GM19099 (cell line): ENCODE measurements at regions not wholly inside any gene's neighbourhood (a gene's known extent, or its start where the extent isn't known, plus 50 kb on each side); places are given as distances from the start of the nearest gene placed in this dataset.

Experiments
- POLR2A ChIP-seq: IDR thresholded peaks from 3 replicates; pipeline ENCODE4 v1.6.1; 2011; ENCODE audit warnings: low read depth; ENCODE audit not compliant: insufficient read length; ENCODE audit errors: extremely low read depth

DNA sequence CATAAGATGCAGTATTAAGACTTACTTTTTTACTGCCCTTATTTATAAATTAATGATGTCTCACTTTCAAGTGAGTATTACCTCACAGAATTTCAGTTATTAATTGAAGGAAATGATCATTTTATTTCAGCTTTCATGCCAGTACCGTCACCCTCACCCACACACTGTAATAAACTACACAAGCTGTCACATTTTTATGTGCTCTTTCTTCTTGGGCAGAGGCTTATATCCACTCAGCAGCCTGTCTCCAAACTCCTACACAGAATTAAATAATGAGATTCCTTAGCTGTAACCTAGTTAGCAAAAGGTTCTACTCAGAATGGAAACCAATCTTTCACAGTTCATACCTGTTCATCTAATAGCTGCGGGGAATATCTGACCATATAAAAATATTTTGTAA is 1915.8 kb upstream of the CDH6 start:
- no peak for TF ChIP-seq POLR2A

DNA sequence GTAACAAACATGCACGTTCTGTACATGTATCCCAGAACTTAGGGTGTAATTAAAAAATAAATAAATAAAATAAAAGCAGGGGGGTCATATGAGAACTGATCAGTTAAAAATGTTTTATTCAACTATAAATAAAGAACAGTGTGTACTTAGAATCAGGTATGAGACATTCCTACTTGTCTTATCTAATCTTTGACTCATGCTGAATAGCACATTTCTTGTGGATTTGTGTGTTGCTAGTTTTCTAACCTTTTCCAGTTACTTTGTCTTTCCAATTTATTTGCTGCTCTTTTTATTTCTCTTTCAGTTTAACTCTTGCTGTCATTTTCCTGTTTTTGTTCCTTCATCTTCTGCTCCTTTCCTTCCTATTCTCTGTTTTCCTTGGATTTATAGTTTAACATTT is 1917.1 kb upstream of the CDH6 start:
- no peak for TF ChIP-seq POLR2A

DNA sequence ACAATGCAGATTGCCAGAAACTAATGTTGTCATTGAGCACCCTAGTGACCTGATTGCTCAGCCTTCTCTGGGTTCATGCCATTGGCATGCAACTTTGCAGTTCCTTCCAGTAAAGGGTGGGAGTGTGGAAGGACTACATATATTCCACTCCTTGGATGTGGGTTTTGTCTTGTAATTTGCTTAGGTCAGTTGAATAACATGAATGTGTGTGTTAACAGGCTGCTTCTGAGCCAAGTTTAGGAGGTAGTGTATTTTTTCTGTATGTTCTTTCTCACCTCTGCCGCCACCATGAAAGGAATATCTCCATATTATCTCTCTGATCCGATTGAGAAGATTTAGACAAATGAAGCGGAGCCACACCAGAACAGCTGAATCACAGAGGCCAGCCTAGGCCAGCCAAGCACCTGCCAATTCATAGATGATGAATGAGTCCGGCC is 1929.6 kb upstream of the CDH6 start:
- no peak for TF ChIP-seq POLR2A

DNA sequence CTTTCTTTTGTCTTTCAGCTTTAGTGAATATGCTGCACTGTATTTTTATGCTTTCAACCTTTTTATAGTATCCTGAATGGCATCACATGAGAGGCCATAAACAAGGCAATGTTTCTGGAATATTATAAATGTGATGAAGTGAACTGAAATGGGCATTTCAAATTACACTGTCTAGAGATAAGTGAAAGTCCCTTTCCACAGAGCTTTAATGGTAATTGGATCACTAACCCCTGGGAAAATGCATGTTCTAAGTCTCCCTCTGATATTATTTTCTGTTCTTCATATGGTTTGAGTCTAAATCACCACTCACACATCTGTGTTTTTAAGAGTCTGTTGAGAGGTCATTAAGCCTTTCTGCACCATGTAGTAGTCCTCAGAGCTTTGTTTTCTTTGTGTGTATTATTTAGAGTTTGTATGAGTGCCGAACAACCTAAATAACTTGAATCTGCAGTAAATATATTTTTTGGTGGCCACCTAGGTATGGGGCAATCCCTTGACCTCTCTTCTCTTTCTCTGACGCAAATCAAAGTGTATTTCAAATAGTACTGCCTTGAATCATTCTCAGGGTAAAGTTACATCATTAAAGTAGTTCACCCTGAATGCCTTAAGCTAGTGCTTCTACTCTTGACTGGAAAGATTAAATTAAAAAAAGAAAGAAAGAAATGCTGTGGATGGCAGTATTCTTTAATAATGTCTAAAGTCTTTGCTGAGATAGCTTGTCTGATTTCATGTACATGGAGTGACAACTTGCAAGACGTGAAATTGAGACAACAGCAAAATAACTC is 1931.0 kb upstream of the CDH6 start:
- TF ChIP-seq POLR2A = no peak

DNA sequence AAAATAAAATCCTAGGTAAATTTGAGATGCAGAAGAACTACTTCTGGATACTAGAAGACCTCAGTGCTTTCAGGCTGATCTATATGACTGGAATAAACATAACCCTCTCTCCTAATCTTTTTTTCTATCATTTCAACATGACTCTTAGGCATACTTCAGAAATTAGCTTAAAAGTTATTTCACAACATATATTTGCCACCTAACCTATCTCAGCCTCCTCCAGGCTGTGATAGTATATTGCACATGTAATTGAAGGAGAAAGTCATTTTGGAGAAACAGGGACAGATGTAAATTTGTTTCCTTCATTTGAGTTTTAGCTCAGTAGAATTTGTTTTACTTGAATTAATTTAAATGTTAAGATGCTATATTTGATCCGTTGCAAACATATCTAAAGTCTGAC is 1932.3 kb upstream of the CDH6 start:
- no peak for TF ChIP-seq POLR2A

DNA sequence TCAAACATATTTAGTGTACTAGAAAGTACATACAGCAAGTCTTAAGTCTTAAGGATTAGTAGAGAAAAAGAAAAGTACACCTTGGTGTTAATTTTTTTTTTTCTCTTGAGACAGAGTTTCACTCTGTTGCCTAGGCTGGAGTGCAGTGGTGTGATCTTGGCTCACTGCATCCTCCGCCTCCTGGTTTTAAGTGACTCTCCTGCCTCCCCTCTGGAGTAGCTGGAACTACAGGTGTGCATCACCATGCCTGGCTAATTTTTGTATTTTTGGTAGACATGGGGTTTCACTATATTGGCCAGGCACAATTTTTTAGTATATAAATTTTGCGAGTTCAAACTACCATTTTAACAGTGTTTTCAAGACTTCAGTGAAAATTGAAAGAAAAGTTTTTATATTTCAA is 1941.1 kb upstream of the CDH6 start:
- TF ChIP-seq POLR2A = no peak

DNA sequence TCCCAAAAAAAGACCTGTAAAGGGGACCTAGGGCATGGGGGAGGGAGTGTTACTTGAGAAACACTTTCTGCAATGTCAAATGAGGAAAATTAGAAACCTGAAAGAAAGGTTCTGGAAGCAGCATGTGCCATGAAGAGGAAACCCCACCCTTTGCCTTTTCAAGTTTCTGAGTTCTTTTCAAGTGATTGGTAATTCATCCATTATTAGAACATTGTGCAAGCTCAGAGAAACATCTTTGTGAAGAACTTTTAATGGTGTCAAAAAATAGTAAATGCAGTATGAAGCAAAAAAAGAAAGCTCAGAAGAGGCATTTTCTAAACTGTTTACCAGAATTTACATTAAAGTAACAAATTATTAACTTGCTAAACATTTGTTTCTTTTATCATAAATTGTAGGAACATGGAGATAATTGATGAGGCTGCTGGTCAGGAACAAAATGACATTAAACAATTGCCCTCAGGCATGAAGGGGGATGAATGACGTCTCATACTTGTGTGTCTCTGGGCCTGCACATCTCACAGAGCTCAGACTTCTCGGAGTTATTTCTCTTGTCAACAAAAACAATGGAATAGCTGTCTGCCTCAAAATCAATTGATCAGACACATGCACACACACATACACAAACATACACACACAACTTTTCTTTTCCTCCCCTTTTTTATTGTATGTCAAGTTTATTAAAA is 1946.0 kb upstream of the CDH6 start:
- no peak for TF ChIP-seq POLR2A

DNA sequence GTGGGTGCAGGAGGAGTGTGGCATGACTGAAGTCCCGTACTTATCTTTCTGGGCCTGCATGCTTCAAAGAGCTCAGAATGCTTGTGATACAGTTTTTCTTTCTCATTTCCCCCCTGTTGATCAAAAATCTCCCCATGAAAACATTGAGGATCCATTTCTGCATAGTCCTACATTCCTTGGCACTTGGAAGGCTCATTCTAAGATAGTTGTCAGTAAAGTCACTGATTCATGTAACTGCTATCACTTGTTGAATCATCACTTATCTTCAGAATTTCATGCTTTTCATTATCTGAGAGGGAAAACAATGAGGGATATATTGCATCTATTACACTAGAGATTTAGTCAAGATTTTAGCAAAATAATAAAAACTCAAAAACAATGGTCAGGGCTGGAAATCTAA is 1953.1 kb upstream of the CDH6 start:
- TF ChIP-seq POLR2A = no peak

DNA sequence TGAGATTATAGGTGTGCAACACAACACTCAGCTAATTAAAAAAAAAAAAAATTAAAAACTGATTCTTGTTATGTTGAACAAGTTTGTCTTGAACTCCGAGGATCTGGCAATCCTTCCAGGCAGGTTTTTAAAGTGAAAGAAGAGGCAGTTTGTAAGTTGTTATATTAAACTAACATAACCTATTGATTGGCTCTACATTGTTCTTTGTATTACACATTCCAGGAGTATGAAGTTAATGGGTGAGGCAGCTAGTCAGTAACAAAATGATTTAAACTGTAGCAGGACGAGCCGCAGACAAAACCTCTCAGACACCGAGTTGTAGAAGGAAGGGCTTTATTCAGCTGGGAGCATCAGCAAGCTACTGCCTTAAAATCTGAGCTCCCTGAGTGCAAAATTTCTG is 1953.9 kb upstream of the CDH6 start:
- TF ChIP-seq POLR2A = no peak

DNA sequence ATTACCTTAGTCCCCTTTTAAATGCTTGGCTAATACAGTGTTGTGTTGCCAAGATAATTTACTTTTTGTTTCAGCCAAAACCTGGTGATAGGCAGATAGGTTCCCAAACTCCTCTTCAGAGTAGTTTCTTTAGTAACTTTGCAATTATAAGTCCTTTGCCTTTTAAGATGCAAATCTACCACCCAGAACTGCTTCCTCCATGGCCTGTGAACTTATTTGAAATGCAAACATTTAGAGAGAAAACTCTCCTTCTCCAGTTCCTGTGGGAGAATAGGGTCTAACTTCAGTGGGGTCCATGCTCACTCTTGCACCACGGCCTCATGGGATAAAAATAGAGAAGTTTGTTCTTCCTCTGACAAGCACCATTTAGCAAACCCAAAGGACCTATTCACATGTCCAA is 1955.4 kb upstream of the CDH6 start:
- TF ChIP-seq POLR2A = no peak

DNA sequence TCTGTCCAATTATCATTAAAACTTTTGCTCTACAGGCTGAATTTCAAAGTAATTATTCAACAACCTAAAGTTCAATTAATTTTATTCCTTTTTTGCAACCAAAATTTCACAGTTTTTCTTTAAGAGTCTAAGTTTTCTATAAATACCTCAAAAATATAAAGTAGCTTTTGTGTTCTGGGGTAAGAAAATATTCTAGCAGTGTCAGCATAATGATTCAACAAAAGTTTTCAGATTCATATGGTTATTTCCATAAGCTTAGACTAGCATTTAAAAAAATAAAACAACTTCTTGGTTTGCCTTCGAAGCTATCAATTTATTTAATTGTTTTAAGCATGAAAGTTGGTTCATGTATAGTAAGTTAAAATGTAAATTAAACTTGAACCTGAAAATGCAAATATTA is 1962.3 kb upstream of the CDH6 start:
- no peak for TF ChIP-seq POLR2A

DNA sequence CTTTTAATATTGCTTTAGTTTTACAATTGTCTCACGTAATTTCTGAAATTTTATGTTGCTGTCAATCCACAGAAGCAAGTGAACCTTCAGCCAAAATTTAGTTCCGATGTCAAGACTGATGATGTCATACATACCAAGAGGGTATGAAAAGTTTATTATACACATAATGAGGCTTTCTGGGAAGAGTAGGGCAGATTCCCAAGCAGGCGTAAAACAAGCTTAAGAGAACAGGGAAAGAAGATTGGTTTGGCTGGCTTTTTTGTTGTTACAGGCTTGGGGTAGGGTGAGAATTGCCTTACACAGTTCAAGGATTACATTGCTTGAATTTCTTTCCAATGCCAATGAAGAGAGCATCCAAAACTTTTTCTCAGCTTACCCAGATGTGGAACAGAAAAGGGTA is 1962.9 kb upstream of the CDH6 start:
- TF ChIP-seq POLR2A = no peak

DNA sequence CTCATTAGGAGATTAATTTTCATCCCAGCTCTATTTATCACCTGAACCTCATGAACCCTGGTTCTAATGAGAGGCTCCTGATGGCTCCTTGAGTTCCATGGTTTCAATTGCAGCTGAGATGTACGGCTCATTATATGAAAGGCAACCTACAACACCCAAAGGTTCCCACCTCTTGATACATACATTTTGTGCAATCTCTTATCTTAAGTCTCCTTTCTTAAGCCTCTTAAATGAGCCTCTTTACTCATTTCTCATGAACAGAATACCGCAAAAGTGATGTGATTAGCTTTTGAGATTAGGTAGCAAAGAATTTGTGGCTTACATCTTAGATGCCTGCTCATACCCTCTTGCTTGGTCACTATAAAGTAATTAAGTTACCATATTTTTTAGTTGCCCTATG is 1964.0 kb upstream of the CDH6 start:
- no peak for TF ChIP-seq POLR2A

DNA sequence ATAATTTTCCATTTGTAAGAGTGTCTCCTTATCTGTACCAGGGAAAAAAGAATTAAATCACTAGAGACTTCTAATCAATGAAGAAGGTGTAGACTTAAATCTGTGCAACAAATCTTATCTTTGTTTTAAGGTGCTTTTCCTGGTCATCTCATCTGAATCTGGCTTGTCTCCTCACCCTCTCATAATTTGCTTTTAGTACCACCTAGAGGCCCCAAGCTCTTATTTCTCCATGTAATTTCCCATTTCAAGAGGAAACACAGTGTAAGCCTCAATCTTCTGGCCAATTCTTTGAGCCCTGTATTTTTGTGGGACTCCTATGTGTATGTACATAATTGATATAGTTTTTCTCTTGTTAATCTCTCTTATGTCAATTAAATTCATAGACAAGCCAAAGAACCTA is 1975.3 kb upstream of the CDH6 start:
- TF ChIP-seq POLR2A = no peak

DNA sequence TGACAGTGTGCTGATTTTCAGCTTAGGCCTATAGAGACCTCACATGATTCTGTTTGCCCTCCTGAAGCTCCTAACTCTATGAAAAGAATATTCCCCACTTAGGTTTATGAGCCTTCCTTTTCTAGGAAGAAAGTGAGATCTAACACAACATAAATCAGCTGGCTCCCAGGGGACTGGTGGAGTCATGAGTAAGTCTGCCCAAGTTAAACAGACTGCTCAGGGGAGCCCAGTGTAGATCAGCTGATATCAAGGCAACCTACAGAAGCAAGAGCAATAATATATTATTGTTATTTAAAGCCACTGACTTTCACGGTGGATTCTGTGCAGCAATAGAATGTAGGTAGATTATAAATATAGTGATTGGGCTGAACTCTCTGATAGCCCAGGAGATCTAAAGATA is 1978.6 kb upstream of the CDH6 start:
- TF ChIP-seq POLR2A = no peak

DNA sequence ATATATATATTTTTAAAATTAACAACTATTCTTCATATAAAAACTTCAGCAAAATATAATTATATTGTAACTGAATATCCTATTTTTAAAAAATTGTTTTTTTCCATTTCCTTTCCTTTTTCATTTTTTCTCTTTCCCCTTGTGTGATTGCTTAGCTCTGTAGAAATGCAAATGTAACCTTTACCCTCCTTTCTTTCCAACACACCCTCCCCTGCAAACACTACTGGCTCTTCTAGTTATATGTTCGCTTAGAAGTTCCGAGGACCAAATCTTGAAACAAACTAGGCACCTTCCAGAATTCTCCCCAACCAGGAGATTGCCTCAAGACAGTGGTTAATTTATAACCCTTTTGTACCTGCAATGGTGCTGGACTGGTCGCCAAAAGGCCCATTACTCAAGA is 1980.0 kb upstream of the CDH6 start:
- TF ChIP-seq POLR2A = no peak
